Peyer's patch (tissue), 4 donors: ENCODE measurements at regions not wholly inside any gene's neighbourhood (a gene's known extent, or its start where the extent isn't known, plus 50 kb on each side); places are given as distances from the start of the nearest gene placed in this dataset.

Experiments
- CTCF ChIP-seq, 6 experiments: fragments of 450-650 bp in 4 of 6; fragments of 200-600 bp in 2 of 6; sonication (generic) in 1 of 6; IDR thresholded peaks; one replicate each; pipeline ENCODE4 v1.5.1; 2017 to 2019; ENCODE audit warnings: antibody characterized with exemption in 6 of 6, mild to moderate bottlenecking in 3 of 6, moderate library complexity in 1 of 6
- POLR2A ChIP-seq, 2 donors: fragments of 450-650 bp; IDR thresholded peaks; one replicate each; pipeline ENCODE4 v1.5.1; 2017; ENCODE audit warnings: antibody characterized with exemption in 2 of 2, mild to moderate bottlenecking in 2 of 2, moderate library complexity in 2 of 2

GRCh38 chr3:111465081-111465670 is 76.8 kb upstream of the CD96 start:
- TF ChIP-seq CTCF (IDR thresholded peaks at IDR 0.05) (no peak), POLR2A (IDR thresholded peaks at IDR 0.05) (no peak)
